Neural cell (in vitro differentiated cells): ENCODE measurements at regions not wholly inside any gene's neighbourhood (a gene's known extent, or its start where the extent isn't known, plus 50 kb on each side); places are given as distances from the start of the nearest gene placed in this dataset.
A peak's percentile ranks its signal among the peaks of the same experiment; 100 is the strongest.

ENCODE experiments used
- H2AFZ ChIP-seq: fragments of 200-600, 300-800 bp; sonication (generic), shearing (Covaris generic); 2 replicates; pipeline ENCODE4 v1.6.0; 2014; ENCODE audit warnings: low read depth, mild to moderate bottlenecking, antibody characterized with exemption, low read length, moderate library complexity
- H3F3A ChIP-seq: fragments of 200-600 bp; shearing (Covaris generic); 2 replicates; pipeline ENCODE4 v1.6.1; 2016; ENCODE audit warnings: mild to moderate bottlenecking, moderate library complexity, mixed read lengths, antibody characterized with exemption, low read length; ENCODE audit not compliant: insufficient read depth, poor library complexity, severe bottlenecking
- H3K27ac ChIP-seq: fragments of 200-600, 300-800 bp; sonication (generic), shearing (Covaris generic); 2 replicates; pipeline ENCODE4 v1.5.1; 2014; ENCODE audit warnings: mild to moderate bottlenecking, low read length, moderate library complexity
- H3K27me3 ChIP-seq: fragments of 300-800, 200-600 bp; sonication (generic), shearing (Covaris generic); 2 replicates; pipeline ENCODE4 v1.6.0; 2014; ENCODE audit warnings: mild to moderate bottlenecking, low read depth, low read length, moderate library complexity; ENCODE audit not compliant: insufficient read depth
- H3K36me3 ChIP-seq: fragments of 300-800, 200-600 bp; sonication (generic), shearing (Covaris generic); 2 replicates; pipeline ENCODE4 v1.5.1; 2014; ENCODE audit warnings: mild to moderate bottlenecking, antibody characterized with exemption, low read length, moderate library complexity; ENCODE audit not compliant: insufficient read depth
- H3K4me2 ChIP-seq: fragments of 300-800, 200-600 bp; sonication (generic), shearing (Covaris generic); 2 replicates; pipeline ENCODE4 v1.6.0; 2014; ENCODE audit warnings: mild to moderate bottlenecking, low read length
- H3K4me3 ChIP-seq: fragments of 300-800, 200-600 bp; sonication (generic), shearing (Covaris generic); 2 replicates; pipeline ENCODE4 v1.5.1; 2014; ENCODE audit warnings: mild to moderate bottlenecking, low read length, moderate library complexity
- H3K79me2 ChIP-seq: fragments of 200-600 bp; shearing (Covaris generic); replicated peaks from 2 replicates; pipeline ENCODE4 v1.6.0; 2014; ENCODE audit warnings: mild to moderate bottlenecking, low read length, moderate library complexity; ENCODE audit not compliant: insufficient read depth
- H3K9ac ChIP-seq: fragments of 300-800, 200-600 bp; sonication (generic), shearing (Covaris generic); 2 replicates; pipeline ENCODE4 v1.6.1; 2016; ENCODE audit warnings: mild to moderate bottlenecking, low read length, mixed read lengths
- H3K9me2 ChIP-seq: fragments of 200-600 bp; shearing (Covaris generic); 2 replicates; pipeline ENCODE4 v1.6.1; 2016; ENCODE audit warnings: mild to moderate bottlenecking, low read length, mixed read lengths; ENCODE audit not compliant: insufficient read depth
- H3K9me3 ChIP-seq: fragments of 200-600, 300-800 bp; sonication (generic), shearing (Covaris generic); 2 replicates; pipeline ENCODE4 v1.6.1; 2016; ENCODE audit warnings: mild to moderate bottlenecking, mixed run types, low read length, moderate library complexity, mixed read lengths
- H4K20me1 ChIP-seq: fragments of 200-600 bp; shearing (Covaris generic); 2 replicates; pipeline ENCODE4 v1.6.1; 2016; ENCODE audit warnings: mild to moderate bottlenecking, mixed run types; ENCODE audit not compliant: insufficient read depth
- CTCF ChIP-seq: fragments of 450-650 bp; IDR thresholded peaks from 2 replicates; pipeline ENCODE4 v1.5.1; 2014; ENCODE audit warnings: antibody characterized with exemption, mild to moderate bottlenecking, moderate library complexity; ENCODE audit not compliant: poor library complexity, severe bottlenecking
- EP300 ChIP-seq: fragments of 450-650 bp; conservative IDR thresholded peaks from 2 replicates; pipeline ENCODE4 v1.6.1; 2014; ENCODE audit warnings: antibody characterized with exemption, mild to moderate bottlenecking, moderate library complexity; ENCODE audit not compliant: poor library complexity, severe bottlenecking
- EZH2 ChIP-seq: fragments of 200-600, 300-800 bp; shearing (Covaris generic), sonication (generic); IDR thresholded peaks from 2 replicates; pipeline ENCODE4 v1.6.1; 2014; ENCODE audit warnings: antibody characterized with exemption, low read length, borderline replicate concordance, mild to moderate bottlenecking; ENCODE audit not compliant: insufficient read depth, poor library complexity, severe bottlenecking
- MXI1 ChIP-seq: fragments of 450-650 bp; conservative IDR thresholded peaks from 2 replicates; pipeline ENCODE4 v1.6.1; 2014; ENCODE audit warnings: antibody characterized with exemption, mild to moderate bottlenecking; ENCODE audit not compliant: poor library complexity, severe bottlenecking
- POLR2AphosphoS5 ChIP-seq: IDR thresholded peaks from 2 replicates; pipeline ENCODE4 v1.6.1; 2012
- RAD21 ChIP-seq: fragments of 450-650 bp; conservative IDR thresholded peaks from 2 replicates; pipeline ENCODE4 v1.6.1; 2014; ENCODE audit warnings: antibody characterized with exemption, mild to moderate bottlenecking, moderate library complexity
- REST ChIP-seq: IDR thresholded peaks from 2 replicates; pipeline ENCODE4 v1.6.1; 2012; ENCODE audit warnings: borderline replicate concordance
- SMC3 ChIP-seq: fragments of 450-650 bp; conservative IDR thresholded peaks from 2 replicates; pipeline ENCODE4 v1.6.1; 2014; ENCODE audit warnings: antibody characterized with exemption, mild to moderate bottlenecking, moderate library complexity; ENCODE audit not compliant: poor library complexity
- TAF1 ChIP-seq: IDR thresholded peaks from 2 replicates; pipeline ENCODE4 v1.6.1; 2012; ENCODE audit warnings: low read depth

DNA sequence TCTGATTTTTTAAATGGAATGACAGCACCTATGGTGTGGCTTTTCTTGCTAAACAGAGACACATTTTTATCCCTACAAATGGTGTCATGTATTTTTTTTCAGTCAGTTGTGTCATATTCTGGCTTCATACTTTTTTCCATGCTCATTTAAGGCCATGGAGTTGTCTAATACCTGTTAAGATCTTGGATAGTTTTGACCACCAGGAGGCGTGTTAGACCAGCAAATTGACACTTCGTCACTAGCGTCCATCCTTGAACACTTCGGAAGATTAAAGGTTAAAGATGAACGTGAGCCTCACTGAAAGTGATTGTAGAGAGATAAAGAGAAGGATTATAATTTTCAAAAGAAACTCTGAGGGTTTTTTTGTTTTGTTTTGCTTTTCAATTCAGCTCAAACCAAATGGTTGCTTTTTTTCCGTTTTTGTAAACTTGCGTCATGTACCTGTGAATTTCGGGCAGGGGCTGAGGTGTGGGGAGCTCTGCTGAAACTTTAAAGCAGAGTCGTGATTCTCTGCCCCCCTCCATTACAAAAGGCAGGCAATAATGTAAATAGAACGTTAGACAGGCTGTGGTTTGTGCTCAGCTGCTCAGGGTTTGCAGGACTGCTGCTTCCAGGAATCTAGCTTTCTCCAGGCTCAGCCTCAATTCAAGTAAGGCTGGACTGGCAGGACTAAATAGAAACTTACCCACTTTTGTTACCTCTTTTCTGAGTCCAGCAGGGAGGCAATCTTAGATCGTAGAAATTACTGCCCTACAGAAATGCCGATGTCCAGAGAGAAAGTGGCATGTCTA is 245.1 kb downstream of the FOXA2 start:
- Histone ChIP-seq H3K27ac (no peak overlapping the region), H3K79me2 (no peaks in the 10 kb centered on the region), H3K36me3 (no peaks in the 10 kb centered on the region), H3K9me3 (no peaks in the 10 kb centered on the region), H3K9ac (no peak overlapping the region), H3K4me3 (no peak overlapping the region), H3K27me3 (peaks cover 4% of the 10 kb centered on the region), H2AFZ (no peak overlapping the region), H4K20me1 (no peaks in the 10 kb centered on the region), H3K4me2 (no peak overlapping the region), H3K9me2 (no peaks in the 10 kb centered on the region), H3F3A (no peaks in the 10 kb centered on the region)
- TF ChIP-seq EZH2 (no peak), CTCF (peak; percentile 93), RAD21 (peak; percentile 96), SMC3 (peak; percentile 98), TAF1 (no peak)

- TF ChIP-seq CTCF (no peak), EZH2 (no peak), REST (no peak), POLR2AphosphoS5 (no peak), RAD21 (no peak), SMC3 (no peak), MXI1 (no peak), EP300 (no peak), TAF1 (no peak)
- H2AFZ ChIP-seq: no peak overlapping the region
- no peaks in the 10 kb centered on the region for H3F3A ChIP-seq
- H3K9me2 ChIP-seq: no peaks in the 10 kb centered on the region
- no peaks in the 10 kb centered on the region for H3K36me3 ChIP-seq
- no peak overlapping the region for H3K4me2 ChIP-seq
- no peak overlapping the region for H3K27ac ChIP-seq
- peaks cover 4% of the 10 kb centered on the region for H3K27me3 ChIP-seq
- H3K9me3 ChIP-seq: no peaks in the 10 kb centered on the region
- H3K4me3 ChIP-seq: no peak overlapping the region
- no peaks in the 10 kb centered on the region for H3K79me2 ChIP-seq
- no peak overlapping the region for H3K9ac ChIP-seq
- H4K20me1 ChIP-seq: no peaks in the 10 kb centered on the region
Observed at GRCh38 chr20:22338140-22338708, 246.1 kb downstream of the FOXA2 start.
